ENCODE measurements at regions not wholly inside any gene's neighbourhood (a gene's known extent, or its start where the extent isn't known, plus 50 kb on each side); places are given as distances from the start of the nearest gene placed in this dataset.

DNA sequence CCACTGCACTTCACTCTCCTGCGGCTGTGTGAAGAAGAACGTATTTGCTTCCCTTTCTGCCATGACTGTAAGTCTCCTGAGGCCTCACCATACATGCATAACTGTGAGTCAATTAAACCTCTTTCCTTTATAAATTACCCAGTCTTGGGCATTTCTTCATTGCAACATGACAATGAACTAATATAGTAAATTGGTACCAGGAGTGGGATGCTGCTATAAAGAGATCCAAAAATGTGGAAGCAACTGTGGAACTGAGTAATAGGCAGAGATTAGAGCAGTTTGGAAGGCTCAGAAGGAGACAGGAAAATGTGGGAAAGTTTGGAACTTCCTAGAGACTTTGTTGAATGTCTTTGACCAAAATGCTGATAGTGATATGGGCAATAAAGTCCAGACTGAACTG lies 1907.9 kb downstream of the MRPL39 start:
- Histone ChIP-seq H3K9ac (ENCODE audit: low read depth in 1 of 2, low read length in 2 of 2) (no peak overlapping the region), H3K4me1 (ENCODE audit: control insufficient read depth in 4 of 4, insufficient read depth in 4 of 4, low read length in 3 of 4) (no peaks in the 10 kb centered on the region), H3K36me3 (ENCODE audit: control insufficient read depth in 4 of 4, insufficient read depth in 3 of 4, low read depth in 1 of 4, low read length in 3 of 4) (no peaks in the 10 kb centered on the region), H3K4me3 (ENCODE audit: low read depth in 1 of 3, low read length in 3 of 3) (no peak overlapping the region), H3K27ac (ENCODE audit: low read depth in 1 of 2, low read length in 2 of 2) (no peak overlapping the region), H3K27me3 (ENCODE audit: control insufficient read depth in 4 of 4, insufficient read depth in 4 of 4, low read length in 3 of 4) (peaks cover 0 to 4% (median 0%) of the 10 kb centered on the region in 4 donors), H3K9me3 (ENCODE audit: control insufficient read depth in 4 of 4, low read length in 3 of 4) (peaks cover 0 to 13% (median 1%) of the 10 kb centered on the region in 4 donors)
- 87% methylated on average over 2 of the region's 2 CpGs for WGBS
- TF ChIP-seq HNF4G (IDR thresholded peaks at IDR 0.05) (no peak), JUND (IDR thresholded peaks at IDR 0.05) (no peak), GABPA (IDR thresholded peaks at IDR 0.05 in 1 of 2, conservative IDR thresholded peaks at IDR 0.05 in 1 of 2) (no peak), FOXA1 (IDR thresholded peaks at IDR 0.05) (no peak), RXRA (IDR thresholded peaks at IDR 0.05) (no peak), HNF4A (conservative IDR thresholded peaks at IDR 0.05) (no peak), SP1 (IDR thresholded peaks at IDR 0.05) (no peak), EGR1 (IDR thresholded peaks at IDR 0.05; ENCODE audit: low read depth in 2 of 2) (no peak), TAF1 (conservative IDR thresholded peaks at IDR 0.05) (no peak)
- TF ChIP-seq, protein P1, sequence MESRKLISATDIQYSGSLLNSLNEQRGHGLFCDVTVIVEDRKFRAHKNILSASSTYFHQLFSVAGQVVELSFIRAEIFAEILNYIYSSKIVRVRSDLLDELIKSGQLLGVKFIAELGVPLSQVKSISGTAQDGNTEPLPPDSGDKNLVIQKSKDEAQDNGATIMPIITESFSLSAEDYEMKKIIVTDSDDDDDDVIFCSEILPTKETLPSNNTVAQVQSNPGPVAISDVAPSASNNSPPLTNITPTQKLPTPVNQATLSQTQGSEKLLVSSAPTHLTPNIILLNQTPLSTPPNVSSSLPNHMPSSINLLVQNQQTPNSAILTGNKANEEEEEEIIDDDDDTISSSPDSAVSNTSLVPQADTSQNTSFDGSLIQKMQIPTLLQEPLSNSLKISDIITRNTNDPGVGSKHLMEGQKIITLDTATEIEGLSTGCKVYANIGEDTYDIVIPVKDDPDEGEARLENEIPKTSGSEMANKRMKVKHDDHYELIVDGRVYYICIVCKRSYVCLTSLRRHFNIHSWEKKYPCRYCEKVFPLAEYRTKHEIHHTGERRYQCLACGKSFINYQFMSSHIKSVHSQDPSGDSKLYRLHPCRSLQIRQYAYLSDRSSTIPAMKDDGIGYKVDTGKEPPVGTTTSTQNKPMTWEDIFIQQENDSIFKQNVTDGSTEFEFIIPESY (IDR thresholded peaks at IDR 0.05): no peak
- TF ChIP-seq, protein P2, sequence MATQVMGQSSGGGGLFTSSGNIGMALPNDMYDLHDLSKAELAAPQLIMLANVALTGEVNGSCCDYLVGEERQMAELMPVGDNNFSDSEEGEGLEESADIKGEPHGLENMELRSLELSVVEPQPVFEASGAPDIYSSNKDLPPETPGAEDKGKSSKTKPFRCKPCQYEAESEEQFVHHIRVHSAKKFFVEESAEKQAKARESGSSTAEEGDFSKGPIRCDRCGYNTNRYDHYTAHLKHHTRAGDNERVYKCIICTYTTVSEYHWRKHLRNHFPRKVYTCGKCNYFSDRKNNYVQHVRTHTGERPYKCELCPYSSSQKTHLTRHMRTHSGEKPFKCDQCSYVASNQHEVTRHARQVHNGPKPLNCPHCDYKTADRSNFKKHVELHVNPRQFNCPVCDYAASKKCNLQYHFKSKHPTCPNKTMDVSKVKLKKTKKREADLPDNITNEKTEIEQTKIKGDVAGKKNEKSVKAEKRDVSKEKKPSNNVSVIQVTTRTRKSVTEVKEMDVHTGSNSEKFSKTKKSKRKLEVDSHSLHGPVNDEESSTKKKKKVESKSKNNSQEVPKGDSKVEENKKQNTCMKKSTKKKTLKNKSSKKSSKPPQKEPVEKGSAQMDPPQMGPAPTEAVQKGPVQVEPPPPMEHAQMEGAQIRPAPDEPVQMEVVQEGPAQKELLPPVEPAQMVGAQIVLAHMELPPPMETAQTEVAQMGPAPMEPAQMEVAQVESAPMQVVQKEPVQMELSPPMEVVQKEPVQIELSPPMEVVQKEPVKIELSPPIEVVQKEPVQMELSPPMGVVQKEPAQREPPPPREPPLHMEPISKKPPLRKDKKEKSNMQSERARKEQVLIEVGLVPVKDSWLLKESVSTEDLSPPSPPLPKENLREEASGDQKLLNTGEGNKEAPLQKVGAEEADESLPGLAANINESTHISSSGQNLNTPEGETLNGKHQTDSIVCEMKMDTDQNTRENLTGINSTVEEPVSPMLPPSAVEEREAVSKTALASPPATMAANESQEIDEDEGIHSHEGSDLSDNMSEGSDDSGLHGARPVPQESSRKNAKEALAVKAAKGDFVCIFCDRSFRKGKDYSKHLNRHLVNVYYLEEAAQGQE (IDR thresholded peaks at IDR 0.05): no peak
- TF ChIP-seq, protein P3, sequence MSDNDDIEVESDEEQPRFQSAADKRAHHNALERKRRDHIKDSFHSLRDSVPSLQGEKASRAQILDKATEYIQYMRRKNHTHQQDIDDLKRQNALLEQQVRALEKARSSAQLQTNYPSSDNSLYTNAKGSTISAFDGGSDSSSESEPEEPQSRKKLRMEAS (IDR thresholded peaks at IDR 0.05): no peak
- TF ChIP-seq, protein P4, sequence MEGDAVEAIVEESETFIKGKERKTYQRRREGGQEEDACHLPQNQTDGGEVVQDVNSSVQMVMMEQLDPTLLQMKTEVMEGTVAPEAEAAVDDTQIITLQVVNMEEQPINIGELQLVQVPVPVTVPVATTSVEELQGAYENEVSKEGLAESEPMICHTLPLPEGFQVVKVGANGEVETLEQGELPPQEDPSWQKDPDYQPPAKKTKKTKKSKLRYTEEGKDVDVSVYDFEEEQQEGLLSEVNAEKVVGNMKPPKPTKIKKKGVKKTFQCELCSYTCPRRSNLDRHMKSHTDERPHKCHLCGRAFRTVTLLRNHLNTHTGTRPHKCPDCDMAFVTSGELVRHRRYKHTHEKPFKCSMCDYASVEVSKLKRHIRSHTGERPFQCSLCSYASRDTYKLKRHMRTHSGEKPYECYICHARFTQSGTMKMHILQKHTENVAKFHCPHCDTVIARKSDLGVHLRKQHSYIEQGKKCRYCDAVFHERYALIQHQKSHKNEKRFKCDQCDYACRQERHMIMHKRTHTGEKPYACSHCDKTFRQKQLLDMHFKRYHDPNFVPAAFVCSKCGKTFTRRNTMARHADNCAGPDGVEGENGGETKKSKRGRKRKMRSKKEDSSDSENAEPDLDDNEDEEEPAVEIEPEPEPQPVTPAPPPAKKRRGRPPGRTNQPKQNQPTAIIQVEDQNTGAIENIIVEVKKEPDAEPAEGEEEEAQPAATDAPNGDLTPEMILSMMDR (IDR thresholded peaks at IDR 0.05; ENCODE audit: low read depth, low read length, missing input control): no peak
- DNase-seq (ENCODE audit: low spot score): no peak

DNA sequence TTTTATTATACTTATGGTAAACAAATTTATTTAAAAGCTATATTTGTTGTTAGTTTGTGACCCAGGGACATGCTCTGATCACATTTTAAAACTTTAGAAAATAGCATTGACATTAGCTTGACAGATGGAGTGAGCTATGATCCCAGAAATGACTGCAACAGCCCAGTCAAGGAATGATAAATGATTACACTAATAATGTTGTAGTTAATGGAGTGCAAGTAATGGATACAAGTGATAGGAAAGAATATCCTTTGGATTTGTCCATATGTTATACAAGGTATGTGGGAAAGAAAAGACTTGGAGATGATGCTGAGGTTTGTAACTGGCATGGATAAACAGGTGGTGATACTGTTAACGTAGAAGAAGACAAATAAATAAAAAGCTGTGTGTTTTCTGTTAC lies 1908.7 kb downstream of the MRPL39 start:
- no peak overlapping the region for H3K4me3 ChIP-seq (ENCODE audit: low read depth in 1 of 3, low read length in 3 of 3)
- H3K27ac ChIP-seq (ENCODE audit: low read depth in 1 of 2, low read length in 2 of 2): no peak overlapping the region
- peaks cover 0 to 4% (median 0%) of the 10 kb centered on the region in 4 donors for H3K27me3 ChIP-seq (ENCODE audit: control insufficient read depth in 4 of 4, insufficient read depth in 4 of 4, low read length in 3 of 4)
- H3K4me1 ChIP-seq (ENCODE audit: control insufficient read depth in 4 of 4, insufficient read depth in 4 of 4, low read length in 3 of 4): no peaks in the 10 kb centered on the region
- H3K9me3 ChIP-seq (ENCODE audit: control insufficient read depth in 4 of 4, low read length in 3 of 4): peaks cover 0 to 13% (median 1%) of the 10 kb centered on the region in 4 donors
- TF ChIP-seq, protein P4 (IDR thresholded peaks at IDR 0.05; ENCODE audit: low read depth, low read length, missing input control): no peak
- TF ChIP-seq GABPA (IDR thresholded peaks at IDR 0.05 in 1 of 2, conservative IDR thresholded peaks at IDR 0.05 in 1 of 2) (no peak), TAF1 (conservative IDR thresholded peaks at IDR 0.05) (no peak), HNF4A (conservative IDR thresholded peaks at IDR 0.05) (no peak)
- TF ChIP-seq, protein P3 (IDR thresholded peaks at IDR 0.05): no peak
- no peaks in the 10 kb centered on the region for H3K36me3 ChIP-seq (ENCODE audit: control insufficient read depth in 4 of 4, insufficient read depth in 3 of 4, low read depth in 1 of 4, low read length in 3 of 4)
- no peak overlapping the region for H3K9ac ChIP-seq (ENCODE audit: low read depth in 1 of 2, low read length in 2 of 2)
- DNase-seq (ENCODE audit: low spot score): no peak
- WGBS: 59% methylated on average over 1 of the region's 1 CpG
